DMS79 (cell line): ENCODE measurements at regions not wholly inside any gene's neighbourhood (a gene's known extent, or its start where the extent isn't known, plus 50 kb on each side); places are given as distances from the start of the nearest gene placed in this dataset.

Source experiments
- DNase-seq: peaks from one replicate; lab custom pipeline; 2025; lab: John Stamatoyannopoulos, UW

DNA sequence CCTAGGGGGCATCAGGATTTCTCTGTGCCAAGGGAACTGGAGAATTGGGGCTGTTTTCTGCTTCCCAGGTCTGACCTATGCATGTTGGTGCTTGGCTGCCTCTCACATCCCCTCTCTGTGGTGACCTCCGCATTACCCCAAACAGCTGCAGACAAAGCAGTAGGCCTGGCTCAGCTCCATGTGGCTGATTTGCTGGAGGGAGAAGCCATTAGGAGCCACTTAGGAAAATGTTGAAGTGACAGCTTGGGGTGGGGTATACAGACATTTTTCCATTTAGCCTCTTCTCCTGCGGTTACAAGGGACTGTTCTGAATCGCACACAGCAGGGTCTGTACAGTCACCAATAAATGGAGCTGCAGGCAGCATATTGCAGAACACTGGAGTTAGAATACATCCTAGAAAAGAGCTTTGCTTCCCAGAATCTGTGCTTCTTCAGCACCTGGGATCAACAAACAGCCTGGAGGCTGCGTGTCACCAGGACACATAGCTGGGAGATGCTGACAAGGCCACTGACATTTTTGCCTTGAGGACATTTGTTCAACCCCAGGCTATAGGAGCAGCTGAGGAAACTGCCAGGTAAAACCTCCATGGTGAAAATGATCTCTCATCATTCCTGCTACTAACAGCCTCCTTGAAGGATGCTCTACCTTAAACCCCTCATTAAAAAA lies 335.3 kb downstream of the DIRAS2 start:
- peak; percentile 86 for DNase-seq

DNA sequence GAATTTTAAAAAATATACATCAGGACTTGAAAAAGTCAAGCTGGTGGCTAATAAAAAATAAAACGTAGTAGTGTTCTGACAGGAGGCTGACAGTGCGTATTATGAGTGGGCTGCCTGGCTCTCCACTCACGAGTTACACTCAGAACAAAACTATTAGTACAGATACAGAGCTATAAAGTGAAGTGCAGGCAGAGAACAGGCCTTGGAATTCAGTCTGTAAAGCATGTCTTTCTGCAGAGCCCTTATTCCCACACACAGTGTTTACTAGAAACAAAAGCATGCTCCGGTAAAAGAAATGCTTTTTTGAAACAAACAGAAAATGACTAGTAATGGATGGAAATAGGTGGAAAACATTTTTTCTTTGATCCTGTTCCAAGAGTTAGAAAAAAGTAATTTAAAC lies 334.7 kb downstream of the DIRAS2 start:
- DNase-seq: no peak

DNA sequence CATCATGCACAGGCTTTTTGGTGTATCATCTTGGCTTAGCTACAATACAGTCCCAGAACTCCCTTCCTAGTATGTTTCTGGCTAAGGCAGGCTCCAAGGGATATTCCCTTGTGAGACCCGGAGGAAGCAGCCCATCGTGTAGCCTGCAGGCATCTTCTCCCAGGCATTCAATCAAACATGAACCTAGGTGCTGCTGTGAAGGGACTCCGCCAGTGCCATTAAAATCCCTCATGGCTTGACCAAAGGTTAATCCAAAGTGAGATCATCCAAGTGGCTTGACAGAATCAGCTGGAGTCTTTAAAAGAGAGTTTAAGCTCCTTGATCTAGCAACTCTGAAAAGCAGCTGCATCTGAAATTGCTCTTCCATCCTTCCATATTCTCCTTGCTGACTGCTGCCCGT lies 333.9 kb downstream of the DIRAS2 start:
- no peak for DNase-seq

DNA sequence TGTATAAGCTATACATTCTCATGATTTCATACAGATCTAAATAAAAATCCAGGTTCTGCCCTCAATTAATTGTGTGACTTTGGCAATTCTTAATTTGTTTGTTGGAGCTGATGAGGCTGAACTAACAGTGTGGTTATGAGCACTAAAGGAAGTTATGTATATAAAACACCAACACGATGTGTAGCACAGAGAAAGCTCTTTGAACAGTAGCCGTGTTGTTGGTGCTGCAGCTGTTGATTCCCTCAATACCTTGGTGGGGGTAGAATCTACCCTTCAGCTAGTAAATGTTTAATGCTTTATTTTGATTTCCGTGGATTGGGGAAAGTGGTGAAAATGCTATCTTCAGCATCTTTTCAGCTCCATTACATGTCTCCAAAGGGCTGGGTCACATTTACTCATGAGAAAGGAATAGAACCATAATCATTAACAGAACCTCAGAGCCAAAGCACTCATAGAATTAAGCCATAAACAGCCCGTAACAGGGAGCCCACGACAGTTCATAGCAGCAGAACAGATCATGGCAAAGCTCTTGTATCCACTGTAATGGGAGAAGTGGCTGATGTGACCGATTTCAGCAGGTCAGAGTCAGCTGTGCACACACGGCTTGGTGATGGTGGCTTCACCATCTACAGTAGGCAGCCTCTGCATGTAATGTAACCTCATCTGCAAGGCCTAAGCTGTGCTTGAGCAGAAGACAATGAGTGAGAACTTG lies 332.7 kb downstream of the DIRAS2 start:
- no peak for DNase-seq

DNA sequence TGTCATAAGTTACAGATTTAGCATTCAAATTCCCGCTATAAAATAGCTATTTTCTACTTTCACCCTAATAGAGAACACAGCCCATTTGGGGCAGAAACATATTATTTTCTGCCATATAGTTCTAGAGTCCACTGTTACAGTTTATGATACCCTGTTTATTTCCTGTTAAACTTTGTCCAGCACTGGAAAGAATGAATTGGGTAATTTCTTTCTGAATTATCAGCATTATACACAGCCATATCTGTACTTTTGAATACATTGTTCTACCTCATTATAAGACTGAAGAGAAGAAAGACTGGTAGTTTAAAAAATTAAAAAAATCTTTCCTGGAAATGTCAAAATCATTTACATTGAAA lies 332.1 kb downstream of the DIRAS2 start:
- DNase-seq: no peak

DNA sequence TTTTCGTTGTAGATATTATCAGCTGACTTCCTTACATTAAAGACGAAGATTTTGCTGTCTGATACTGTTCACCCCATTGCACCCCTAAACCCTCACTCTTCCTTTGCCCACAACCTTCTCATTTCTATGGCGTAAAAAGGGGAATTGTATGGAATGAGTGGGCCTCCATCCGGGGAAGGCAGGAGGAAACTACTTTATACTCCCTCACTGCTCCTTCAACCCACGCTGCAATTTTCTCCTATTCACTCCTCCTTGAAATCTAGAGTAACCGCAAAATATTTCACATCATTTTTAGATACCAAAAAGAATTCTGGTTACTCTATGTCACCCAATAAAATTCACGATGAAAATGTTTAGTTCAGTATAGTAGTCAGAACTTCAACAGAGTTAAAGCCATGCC lies 330.8 kb downstream of the DIRAS2 start:
- no peak for DNase-seq

DNA sequence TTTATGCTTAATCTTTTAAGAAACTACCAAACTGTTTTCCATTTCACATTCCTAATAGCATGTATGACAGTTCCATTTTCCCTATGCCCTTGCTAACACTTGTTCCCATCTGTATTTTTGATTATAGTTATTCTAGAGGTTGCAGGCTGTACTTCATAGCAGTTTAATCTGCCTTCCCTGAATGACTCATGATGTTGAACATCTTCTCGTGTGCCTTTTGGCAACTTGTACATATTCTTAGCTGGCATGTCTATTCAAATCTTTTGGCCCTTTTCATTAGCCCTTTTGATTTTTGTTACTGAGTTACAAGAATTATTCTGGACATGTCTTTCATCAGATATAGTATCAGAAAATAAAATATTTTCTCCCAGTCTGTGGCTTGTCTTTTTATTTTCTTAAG lies 320.3 kb downstream of the DIRAS2 start:
- no peak for DNase-seq

DNA sequence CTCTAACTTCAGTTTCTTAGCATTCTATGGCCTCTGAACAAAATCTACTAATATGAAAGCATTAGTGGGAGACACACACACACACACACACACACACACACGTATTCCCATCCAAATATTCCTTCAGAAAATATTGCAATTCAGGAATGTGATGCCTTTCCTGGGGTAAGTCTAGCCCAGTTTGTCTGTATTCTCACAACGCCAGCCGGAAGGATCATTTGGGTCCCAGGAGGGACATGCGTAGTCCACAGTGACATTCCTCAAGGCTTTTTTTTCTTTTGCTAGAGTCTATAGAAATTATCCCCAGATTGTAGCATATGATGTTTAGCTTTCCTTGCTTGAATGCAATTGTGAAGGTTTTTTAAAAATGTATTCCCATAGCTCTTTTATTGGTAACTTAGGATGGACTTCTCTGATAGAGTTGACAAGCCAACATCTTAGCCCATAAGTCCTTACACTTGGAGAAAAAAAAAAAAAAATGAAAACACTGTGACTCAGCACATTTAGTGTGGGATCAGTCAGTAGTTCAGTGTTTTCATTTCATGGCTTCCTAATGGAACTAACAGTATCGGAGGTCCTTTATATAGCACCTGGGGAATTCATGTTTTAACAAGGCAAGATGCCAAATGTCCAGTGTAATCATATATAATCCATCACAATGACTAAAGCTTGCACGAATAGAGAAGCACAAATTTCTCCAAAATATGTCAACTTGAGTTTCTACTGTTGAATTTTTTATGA lies 316.5 kb downstream of the DIRAS2 start:
- DNase-seq: no peak

DNA sequence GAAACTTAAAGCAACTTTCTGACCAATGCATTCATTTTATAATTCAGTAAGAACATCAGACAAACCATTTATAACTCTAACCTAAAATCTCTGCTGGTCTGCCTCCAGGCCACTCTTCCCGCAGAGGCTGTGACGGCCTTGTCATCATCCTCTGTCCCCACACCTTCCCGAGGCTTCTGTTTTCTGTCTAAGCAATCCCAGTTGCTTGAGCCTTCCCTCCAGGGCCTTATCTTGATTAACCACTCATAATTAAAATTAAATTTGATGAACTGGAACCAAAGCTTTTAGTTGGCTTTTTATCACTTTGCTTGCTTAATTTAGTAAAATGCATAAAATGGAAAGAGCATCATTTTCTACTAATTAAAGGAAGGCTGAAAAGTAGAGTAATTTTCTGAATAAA lies 312.4 kb downstream of the DIRAS2 start:
- DNase-seq: no peak

DNA sequence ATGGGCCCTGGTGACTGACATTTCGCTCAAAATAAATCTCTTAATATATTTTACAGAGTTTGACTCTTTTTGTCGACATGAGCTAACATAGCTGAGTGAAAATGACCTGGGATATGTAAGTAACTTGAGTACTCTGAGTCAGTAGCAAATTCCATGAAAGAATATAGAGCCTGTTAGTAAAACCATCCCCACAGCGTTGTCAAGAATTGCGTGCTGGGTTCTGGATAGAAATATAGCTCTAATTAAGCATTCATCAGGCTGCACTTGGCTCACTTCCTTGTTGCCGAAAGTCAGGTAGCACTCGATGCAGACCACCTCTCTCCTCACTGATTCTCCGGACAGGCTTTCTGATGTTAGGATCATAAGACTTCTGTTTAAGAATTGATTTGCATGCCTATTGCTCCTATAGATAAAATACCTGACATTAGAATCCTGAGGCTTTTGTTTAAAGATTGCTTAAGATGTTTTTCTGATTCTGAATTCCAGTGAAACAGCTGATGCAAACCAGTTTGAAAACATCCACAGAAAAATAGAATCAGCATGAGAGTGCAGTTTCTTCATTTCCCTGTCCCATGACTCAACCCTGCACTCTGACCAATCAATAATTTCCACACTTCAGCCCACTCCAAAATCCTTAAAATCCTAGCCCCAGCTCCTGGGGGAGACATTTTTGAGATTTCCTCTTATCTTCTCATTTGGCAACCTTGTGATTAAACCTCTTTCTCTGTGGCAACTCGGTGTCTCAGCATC lies 310.6 kb downstream of the DIRAS2 start:
- no peak for DNase-seq

DNA sequence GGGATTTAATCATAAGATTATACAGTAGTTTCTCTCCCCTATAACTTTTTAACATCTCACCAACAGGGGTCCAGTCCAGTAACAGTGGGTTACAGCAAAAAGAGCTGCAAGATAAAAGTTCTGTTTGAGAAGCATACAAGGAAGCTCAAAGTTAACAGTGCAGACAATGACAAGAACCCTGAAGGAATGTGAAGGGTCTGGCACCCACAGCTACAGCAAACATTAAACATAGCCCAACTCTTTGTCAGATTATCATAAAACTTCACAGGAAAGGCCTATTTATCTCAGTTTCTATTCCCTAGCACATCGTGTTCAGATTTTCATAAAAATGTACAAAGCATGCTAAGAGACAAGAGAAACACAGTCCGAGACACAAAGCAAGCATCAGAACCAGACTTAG lies 309.4 kb downstream of the DIRAS2 start:
- no peak for DNase-seq

DNA sequence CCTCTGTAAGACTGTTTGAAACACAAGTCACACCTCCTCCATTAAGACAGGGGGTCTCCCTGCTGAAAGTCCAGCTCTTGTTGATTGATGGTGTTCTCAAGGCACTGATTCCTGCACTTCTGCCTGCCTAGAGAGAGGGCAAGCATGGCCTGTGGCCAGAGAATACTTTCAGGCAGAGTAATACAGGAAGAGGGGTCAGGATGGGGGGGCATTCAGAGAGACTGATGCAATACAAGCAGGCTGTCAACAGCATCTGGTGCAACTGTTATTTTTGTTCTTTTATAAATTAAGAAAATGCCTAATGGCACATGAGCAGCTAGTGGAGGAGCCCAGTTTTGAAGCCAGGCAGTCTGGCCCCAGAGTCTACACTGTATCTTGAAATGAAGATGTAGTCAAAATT lies 302.2 kb downstream of the DIRAS2 start:
- DNase-seq: no peak

DNA sequence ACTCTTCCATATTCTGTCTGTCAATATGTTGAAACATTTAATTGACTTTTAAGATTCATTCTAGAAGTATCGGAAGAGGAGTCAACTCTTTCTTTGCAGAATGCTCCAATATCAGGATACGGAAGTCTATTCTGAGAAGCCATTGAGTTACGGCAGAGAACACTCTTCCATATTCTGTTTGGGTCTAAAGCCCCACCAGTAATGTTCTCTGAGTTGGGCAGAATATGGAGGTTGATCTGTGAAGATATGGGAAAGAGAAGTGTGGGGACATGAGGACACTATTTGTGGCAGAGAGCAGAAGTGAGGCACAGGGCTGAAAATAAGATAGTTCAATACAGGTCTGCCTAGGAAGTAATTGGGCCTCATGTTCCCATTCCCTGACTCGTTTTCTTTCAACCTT lies 300.0 kb downstream of the DIRAS2 start:
- no peak for DNase-seq

DNA sequence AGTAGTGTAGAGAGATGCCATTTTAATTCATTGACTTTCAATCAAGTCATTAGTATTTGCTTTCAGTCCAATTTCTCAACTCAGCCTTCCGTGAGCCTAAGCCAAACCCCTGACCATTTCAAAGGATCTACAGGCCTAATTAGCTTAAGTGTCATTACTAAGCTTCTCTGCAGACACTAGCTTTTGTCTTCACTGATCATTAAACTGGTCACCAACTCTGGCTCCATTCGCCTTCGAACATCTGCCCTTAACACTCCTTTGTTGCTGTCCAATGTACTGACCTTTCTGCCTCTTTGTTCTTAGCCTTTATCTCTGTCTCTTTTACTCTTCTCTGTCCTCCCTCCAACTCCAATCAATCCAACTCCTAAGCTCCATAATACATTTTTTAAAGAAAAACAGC lies 299.3 kb downstream of the DIRAS2 start:
- no peak for DNase-seq

DNA sequence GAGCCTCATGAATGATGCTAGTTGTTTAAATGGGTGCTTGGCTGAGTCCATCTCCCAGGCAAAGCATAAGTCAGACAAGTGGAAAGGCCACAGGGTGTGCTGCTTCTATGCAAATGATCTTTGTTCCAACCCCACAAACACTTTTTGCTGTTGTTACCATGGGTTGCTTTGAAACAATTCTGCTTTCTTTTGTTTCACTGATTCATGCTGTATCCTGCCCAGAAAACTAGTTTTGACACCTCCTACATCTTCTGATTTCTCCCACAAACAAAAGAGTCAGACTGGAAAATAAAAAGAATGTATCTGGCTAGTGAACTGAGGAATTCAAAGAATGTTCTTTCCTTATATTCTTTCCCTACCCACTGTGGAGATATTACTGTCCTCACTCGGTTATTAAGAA lies 298.6 kb downstream of the DIRAS2 start:
- no peak for DNase-seq

DNA sequence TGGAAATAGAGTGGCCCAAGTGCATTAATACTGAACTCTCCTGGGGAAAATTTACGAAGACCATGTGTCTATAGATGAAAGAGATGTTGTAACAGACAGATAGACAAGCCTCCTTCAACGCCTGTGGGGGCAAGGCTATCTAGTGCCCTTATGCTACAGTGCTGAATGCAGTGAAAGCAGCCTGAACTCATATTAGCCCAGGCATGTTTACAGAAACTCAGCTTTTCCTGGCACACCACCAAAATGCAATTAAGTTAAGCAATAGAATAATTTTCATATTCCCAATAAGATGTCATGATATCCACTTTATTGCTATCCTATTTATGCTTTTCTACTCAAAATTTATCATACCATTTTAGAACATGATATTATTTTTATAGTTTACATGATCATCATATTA lies 277.0 kb downstream of the DIRAS2 start:
- no peak for DNase-seq

DNA sequence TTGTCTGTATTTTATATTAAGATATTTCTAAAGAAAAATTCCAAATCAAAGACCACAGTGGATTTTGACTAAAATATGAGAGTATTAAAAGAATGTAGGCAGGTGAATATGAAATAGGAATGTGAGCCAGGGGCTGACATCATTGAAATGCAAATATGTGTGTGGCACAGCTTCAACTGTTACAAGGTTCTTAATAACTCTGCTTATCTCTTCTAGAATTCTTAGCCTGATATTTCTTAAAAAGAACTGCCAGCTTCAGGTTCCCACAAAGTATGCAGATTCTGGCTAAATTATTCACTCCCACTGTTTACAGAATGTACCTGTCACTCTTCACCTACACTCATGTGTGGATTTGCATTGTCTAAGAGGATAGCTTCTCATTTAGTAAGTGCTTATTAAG lies 274.4 kb downstream of the DIRAS2 start:
- no peak for DNase-seq

DNA sequence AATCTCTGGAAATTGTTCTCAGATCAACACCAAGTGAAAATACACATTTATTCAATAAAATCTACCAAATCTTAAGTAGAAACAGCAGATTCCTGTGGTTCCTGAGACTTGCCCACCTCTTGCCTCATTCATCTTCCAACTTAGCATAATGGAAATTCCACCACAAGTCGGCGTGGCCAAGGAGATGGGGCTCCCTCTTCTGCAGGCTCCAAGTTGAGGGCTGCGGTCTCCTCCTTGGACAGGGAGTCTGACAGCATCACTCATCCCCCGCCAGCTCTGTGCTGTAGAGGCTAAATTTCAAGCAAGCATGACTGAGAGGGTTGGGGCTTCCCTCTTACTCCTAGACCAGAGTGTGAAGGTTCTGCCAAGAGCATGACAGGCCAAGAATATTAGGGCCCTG lies 273.7 kb downstream of the DIRAS2 start:
- DNase-seq: peak; percentile 15

DNA sequence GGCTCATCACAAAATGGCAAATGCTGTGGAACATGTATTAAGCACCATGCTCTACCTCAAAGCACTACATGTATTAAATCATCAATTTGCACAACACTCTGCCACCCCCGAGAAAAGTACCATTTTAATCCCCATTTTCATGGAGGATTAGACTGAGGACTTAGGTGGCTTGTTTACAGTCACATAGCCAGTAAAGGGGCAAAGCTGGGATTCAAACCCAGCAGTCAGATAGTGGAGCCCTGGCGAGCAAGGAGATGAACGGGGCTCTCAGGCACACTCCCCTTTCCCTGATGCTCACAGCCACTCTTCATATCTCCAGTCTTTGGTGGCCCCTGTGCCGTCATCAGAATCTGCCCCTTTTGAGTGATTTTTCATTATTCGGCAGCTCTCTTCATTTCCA lies 262.9 kb downstream of the DIRAS2 start:
- no peak for DNase-seq

DNA sequence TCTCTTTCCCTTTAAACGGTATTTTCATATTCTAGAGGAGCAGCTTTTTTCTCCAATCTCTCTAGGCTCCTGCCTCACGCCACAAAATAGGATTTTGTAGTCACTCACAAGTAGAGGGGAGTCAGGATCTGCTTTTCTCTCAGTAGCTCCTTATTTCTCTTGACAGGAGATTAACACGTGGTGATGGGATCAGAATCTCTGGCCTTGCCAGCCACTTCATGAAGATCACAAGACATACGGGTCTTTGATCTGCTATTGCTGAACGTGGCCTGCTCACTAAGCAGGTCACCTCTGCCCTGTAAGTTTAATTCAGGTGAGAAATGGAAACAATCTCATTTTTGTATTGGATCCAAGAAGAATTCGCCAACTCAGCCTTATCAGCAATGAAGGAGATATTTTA lies 257.5 kb downstream of the DIRAS2 start:
- no peak for DNase-seq

DNA sequence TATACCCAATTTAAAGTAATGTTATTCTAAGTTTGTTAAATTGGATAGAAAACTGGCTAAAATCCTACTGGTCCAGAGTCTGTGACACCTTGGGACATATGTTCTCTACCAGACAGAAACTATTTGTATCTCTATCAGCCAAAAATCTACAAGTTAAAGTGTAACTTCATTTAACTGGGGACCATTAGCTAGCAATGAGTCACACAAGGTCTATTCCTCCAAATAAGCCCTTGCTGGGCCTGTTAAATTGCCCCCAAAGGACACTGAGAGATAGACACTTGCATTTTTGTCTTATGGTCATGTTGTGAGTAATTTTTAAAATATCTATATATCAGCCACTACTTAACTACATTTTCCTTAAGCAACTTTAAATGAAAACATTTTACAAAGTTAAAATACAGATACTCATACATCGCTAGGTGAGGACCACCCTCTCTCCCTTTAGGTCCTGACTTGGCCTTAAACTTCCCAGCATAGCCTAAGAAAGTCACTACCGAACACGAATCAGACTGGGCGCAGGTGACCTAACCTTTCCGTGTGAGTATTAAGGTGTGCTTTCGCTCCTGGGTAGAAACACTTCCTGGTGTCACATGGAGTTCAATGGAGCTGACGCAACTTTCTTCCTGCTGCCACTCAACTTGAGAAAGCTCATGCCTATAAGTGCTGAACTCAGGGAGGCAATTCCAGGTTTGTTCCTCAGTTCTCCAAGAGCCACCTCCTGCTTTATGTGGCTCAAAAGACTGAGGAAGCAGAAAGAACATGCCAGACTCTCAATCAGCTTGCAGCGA lies 249.1 kb downstream of the DIRAS2 start:
- no peak for DNase-seq

DNA sequence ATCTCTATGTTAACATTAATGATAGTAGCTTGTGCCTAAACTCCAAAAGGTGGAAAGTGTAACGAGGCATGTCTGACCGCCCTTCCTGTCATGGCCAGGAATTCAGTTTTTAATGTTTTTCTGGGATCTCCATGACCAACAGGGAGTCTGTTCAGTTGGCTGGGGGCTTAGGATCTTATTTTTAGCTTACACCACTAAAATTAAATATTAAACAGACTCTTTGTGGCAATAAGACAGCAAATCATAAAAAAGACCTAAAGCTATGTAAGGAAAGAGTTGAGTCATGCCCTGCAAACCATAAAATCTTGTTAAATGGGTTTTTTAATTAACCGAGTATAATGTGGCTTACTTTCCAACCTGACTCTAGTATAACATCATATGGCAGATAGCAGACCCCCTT lies 247.8 kb downstream of the DIRAS2 start:
- no peak for DNase-seq
